GM21447 (cell line): ENCODE measurements at regions not wholly inside any gene's neighbourhood (a gene's known extent, or its start where the extent isn't known, plus 50 kb on each side); places are given as distances from the start of the nearest gene placed in this dataset.
"Not testable (repeated sequence)": the region's sequence is repeated elsewhere in the genome, so short reads cannot be mapped to it uniquely, and the experiment has no call there.

Experiments used
- ATAC-seq: cut with Tn5 transposase; IDR thresholded peaks from one replicate; pipeline ENCODE4 v1.9.1; 2021; ENCODE audit not compliant: unreplicated experiment

DNA sequence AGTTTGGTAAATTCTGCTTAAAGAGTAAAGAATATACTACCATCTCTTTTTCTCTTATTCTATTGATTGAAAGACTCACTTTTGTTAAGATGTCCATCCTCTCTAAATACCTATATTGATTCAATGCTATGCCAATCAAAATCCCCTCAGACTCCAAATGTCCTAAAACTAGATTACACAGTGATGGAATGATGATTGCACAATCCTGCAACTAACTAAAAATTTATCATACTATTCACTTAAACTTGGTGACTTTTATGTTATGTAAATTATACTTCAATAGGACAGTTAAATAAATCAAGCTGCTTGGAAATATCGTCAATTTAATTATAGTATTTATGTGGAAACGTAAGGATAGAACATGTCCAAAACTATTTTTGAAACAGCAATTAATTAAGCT, 2765.1 kb upstream of the PCDH20 start:
- ATAC-seq: no peak

DNA sequence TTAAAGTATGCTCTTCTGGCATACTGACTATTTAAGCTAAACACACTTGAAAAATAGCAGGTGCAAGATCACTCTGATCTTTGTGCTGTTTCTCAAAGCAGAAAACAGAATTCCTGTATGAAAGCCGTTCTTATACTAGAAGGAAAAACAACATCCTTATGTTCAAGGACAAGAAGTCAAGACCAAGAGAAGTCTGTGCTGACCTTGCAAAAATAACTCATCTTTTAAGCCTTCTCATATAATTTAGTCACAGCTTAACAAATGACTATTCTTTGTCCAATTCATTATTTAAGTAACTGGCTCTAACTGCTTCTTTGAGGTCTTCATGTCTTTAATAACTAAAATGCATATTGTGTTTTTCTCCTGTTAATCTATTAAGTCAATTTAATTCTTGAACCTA, 2750.2 kb upstream of the PCDH20 start:
- no peak for ATAC-seq

DNA sequence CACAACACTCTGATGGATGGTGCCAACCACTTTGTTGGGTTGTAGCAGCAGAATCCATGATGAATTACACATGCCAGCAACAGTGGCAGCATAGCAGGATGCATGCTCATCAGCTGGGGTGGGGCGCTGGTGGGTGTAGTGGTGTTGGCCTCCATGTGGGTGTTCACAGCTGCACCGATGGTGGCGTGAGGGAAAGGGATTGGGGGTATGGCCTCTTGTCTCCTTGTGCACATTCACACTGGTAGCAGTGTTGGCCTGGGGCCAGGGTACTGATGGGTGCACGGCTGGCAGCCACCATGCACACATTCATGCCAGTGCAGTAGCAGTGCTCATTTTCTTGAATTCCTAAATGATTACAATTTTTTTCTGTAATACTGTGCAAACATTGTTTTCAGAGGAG, 2748.8 kb upstream of the PCDH20 start:
- no peak for ATAC-seq

DNA sequence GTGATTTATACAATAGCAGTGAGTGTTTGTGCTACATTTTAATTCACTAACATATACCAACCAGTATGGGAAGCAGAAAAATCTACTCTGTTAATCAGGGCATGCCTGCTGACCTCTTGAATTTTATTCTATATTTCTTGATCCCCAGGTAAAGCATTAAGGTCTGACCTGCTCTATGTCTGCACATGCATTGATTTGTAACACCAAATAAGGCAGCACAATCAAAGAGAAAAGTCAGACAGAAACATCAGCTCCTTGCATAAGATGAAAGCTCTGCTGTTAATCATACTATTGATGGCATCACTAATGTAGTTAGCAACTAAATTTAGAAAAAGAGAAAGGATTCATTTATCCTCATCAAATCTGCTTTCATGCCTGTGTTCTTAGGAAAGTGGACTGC, 2744.8 kb upstream of the PCDH20 start:
- ATAC-seq: no peak

DNA sequence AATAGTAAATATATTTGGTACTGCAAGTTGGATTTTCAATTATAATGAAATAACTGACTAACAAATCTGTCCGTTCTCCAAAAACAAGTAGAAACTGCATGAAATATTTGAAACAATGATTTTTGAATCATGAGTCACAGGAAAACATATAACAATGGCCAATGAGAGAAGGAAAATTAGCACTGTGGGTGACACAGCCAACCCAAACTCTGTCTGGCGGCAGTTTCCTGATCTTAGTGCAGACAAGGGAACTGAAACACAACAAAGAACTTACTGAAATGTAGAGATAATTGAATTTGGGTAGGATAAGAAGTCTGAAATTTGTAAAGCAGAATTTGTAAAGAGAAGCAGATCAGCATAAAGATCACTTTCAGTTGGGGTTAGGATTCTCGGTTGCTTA, 2743.3 kb upstream of the PCDH20 start:
- no peak for ATAC-seq

DNA sequence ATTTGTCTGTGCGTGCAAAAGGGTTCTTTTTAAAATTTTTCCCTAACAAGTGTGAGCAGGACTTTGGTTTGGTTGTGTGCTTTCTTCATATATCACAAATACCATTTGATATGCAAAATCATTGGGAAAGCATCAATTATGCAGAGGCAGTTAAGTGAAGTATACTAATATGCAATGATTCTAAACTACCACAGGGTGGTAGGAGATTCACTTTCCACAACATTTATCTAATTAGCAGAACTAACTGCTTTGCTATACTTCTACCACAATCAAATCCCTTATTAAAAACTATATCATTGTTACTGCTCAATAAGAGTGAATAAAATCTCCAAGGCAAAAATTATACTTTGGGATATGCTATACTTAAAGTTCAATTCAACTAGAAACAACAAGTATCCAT, 2738.9 kb upstream of the PCDH20 start:
- ATAC-seq: no peak

DNA sequence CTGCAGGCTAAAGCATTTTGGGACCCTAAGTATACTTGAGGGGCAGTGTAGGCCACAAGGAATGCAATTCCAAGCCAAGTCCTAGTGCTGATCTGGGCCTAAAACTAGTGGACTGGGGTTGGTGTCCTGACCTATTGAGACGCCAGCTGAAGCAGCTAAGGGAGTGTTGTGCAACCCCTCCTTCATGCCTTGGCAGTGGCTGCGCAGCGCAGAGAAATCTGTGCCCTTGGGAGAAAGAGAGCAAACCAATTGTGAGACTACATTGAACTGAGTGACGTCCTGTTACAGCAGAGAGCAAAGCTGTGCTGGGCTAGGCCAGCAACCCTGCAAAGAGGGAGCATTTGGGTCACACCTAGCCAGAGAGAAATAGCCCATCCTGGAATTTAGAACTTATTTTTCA, 2715.0 kb upstream of the PCDH20 start:
- no peak for ATAC-seq

DNA sequence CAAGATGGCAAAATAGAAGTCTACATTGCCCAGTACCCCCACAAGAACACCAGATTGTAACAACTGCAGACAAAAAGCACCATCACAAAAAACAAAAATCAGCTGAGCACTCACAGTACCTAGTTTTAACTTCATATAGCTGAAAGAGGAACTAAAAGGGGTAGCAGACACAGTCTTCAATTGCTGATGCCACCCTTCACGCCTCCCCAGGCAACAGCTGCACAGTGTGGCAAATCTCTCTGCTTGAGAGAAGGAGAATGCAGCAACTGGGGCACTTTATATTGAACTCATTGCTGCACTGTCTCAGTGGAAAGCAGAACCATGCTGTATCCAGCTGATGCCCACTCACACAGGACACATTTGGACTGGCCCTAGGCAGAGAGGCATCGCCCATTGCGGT, 2714.5 kb upstream of the PCDH20 start:
- ATAC-seq: no peak

DNA sequence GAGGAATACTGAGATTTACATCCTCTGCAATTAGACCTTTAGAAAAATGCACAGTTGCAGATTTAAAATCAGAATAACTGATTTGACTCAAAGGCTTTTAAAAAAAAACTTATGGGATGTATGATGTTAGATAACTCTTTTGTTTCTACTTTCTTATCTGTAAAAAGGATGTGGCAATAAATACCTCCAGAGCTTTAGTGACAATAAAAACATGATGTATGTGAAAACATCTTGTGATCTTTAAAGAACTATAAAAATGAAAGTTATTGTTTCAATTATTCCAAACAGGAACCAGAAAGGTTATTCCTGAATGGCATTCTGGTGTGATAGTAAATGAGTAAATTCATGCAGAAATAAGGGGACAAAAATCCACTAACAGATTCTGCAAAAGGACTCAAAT, 2712.2 kb upstream of the PCDH20 start:
- no peak for ATAC-seq

DNA sequence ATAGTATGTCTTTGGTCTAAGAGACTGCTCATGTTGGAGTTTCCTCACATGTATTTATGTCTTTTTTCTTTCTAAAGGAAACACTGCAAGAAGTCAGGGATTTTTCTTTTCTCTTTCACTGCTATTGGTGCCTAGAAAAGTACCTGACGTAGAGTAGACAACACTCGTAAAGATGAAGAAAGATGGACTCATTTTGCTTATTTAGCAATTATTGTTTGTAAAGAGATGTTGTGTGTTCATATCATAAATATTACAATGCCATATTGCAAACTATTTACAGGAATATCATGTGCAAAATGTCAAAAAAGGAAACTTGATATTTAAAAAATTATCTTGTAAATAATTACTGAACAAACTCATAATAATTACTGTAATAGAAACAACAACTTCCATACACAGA, 2711.5 kb upstream of the PCDH20 start:
- ATAC-seq: no peak

DNA sequence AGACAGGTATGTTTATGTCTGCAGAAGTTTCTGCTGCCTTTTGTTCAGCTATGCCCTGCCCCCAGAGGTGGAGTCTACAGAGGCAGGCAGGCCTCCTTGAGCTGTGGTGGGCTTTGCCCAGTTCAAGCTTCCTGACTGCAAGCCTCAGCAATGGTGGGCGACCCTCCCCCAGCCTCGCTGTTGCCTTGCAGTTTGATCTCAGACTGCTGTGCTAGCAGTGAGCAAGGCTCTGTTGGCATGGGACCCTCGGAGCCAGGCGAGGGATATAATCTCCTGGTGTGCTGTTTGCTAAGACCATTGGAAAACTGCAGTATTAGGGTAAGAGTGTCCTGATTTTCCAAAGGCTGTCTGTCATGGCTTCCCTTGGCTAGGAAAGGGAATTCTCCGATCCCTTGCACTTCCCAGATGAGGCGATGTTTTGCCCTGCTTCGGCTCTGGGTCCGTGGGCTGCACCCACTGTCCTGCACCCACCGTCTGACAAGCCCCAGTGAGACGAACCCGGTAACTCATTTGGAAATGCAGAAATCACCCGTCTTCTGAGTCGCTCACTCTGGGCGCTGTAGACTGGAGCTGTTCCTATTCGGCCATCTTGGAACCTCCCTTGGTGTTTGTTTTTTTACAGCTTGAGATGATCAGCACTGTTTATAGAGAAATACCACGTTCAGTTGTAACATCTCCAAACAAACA, 2705.5 kb upstream of the PCDH20 start:
- ATAC-seq: not testable (repeated sequence)

DNA sequence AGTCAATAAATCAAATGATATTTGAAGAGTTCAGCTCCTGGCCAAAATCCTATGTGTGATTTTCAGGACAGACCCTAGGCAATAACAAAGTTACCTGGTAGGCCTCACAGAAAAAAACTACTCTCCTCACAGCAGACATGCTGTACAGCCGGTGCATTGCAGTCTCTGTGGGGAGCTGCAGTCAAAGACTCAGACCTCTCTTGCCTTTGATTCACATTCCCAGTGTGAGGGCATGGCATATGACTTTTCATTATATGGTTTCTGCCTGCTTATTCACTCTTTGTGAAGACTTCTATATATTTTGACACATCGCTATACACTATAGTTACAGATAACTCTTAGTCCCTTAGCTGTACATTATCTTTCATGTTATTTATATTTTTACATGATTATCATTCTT, 2684.3 kb upstream of the PCDH20 start:
- ATAC-seq: no peak

DNA sequence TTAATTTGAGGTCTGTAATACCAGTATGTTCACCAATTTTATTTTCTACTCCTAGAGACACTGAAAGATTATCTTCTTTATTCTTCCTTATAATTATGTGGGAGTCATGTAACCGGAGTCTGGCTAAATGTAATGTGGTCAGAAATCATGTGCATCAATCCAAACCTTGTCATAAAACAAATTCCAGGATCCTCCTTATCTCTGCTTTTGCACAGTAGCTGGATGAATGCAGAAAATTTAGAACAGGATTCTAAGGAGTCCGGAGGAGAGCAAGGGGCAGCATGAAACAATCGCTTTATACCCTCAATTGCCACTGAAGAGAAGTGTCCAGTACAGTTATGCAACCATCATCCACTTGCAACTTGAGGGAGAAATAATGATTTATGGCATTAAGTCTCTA, 2674.7 kb upstream of the PCDH20 start:
- no peak for ATAC-seq

DNA sequence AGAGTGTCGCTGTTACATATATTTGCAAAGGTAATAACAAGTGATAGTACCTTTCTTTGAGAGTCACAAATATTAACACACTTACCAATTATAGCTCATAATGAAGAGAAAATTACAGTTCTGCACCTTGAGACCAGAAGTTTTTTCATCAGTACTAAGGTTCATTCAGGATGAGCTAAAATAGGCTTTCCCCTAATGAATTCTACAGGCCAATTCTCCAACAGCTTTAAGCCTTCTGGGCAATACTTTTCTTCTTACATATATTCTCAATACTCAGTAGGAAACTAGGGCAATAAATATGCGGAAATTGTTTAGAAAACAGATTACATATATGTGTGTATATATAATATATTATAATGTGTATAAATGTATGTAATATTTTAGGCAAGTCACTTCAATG, 2672.8 kb upstream of the PCDH20 start:
- no peak for ATAC-seq

DNA sequence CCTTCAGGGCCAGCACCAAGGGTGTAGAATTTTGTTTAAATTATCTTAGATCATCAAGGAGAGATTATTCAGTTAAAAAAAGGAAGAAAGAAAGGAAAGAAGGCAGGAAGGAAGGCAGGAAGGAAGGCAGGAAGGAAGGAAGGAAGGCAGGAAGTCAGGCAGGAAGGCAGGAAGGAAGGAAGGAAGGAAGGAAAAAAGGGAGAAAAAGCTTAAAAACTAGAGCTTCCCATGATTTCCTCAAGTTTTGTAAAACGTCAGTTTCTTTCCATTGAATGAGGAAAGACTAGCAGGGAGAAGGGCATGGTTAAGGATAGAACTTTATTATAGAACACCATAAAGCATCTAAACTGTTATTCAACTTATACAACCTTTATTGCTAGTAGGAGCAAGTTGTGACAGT, 2672.0 kb upstream of the PCDH20 start:
- no peak for ATAC-seq

DNA sequence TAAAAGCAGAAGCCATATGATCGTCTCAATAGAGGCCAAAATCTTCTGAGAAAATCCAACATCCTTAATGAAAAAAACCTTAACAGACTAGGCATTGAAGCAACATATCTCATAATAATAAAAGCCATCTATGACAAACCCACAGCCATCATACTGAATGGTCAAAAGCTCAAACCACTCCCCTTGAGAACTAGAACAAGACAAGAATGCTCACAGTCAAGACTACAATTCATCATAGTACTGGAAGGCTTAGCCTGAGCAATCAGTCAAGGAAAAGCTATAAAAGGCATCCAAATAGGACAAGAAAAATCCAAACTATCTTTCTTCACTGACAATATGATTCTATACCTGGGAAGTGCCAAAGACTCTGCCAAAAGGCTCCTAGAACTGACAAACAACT, 2668.2 kb upstream of the PCDH20 start:
- ATAC-seq: no peak

DNA sequence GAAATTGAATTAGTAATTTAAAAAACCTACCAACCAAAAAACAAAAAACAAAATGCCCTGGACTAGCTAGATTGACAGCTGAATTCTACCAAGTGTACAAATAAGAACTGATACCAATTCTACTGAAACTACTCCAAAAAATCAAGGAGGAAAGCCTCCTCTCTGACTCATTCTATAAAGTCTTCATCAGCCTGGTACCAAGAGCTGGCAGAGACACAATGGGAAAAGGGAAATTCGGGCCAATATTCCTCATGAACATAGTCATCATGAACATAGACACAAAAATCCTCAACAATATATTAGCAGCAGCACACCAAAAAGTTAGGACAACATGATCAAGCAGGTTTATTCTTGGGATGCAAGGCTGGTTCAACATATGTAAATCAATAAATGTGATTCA, 2667.7 kb upstream of the PCDH20 start:
- ATAC-seq: no peak

DNA sequence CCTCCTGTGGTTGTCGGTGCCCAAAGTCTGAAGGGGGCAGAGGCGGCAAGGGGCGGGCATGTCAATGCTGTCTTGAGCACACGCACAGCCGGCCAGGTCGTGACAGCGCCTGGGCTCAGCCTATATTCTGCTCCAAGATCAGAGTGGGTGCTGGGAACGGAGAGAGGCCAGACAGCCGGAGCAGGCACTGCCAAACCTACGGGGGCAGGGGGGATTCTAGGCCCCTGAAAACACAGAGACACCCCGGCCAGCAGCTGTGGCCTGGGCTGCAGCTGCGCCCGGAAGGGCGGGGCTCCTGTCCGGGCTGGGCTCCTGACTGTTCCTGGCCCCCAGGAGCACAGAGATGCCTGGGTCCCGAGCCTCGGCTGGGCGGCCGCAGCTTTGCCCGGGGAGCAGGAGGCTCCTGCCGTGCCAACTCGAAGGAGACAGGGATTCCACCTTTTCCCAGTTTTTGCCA, 2662.9 kb upstream of the PCDH20 start:
- ATAC-seq: no peak

DNA sequence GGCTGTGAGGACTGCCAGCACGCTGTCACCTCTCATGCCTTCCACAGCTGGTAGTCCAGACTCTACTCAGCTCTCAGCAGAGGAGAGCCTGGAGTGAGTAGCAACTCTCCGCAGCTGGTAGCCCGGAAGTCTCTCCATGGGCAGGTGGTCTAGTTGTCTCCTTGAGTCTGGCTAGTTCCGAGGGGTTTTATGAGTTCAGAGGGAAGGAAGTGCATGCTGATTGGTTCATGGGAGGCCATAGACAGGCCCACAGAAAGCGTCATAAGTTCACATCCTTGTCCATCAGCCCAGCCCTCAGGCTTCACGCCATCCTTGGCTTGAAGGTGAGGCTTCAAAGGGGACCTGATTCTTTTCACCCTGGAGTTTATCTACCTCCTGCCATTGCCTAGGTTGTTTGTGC, 2662.4 kb upstream of the PCDH20 start:
- no peak for ATAC-seq

DNA sequence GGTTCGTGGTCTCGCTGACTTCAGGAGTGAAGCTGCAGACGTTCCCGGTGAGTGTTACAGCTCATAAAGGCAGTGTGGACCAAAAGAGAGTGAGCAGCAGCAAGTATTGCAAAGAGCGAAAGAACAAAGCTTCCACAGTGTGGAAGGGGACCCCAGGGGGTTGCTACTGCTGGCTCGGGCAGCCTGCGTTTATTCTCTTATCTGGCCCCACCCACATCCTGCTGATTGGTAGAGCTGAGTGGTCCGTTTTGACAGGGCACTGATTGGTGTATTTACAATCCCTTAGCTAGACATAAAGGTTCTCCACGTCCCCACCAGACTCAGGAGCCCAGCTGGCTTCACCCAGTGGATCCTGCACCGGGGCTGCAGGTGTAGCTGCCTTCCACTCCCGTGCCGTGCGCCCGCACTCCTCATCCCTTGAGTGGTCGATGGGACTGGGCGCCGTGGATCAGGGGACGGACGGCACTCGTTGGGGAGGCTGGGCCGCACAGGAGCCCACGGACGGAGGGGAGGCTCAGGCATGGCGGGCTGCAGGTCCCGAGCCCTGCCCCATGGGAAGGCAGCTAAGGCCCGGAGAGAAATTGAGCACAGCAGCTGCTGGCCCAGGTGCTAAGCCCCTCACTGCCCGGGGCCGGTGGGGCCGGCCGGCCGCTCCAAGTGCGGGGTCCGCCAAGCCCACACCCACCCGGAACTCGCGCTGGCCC, 2661.6 kb upstream of the PCDH20 start:
- ATAC-seq: not testable (repeated sequence)

DNA sequence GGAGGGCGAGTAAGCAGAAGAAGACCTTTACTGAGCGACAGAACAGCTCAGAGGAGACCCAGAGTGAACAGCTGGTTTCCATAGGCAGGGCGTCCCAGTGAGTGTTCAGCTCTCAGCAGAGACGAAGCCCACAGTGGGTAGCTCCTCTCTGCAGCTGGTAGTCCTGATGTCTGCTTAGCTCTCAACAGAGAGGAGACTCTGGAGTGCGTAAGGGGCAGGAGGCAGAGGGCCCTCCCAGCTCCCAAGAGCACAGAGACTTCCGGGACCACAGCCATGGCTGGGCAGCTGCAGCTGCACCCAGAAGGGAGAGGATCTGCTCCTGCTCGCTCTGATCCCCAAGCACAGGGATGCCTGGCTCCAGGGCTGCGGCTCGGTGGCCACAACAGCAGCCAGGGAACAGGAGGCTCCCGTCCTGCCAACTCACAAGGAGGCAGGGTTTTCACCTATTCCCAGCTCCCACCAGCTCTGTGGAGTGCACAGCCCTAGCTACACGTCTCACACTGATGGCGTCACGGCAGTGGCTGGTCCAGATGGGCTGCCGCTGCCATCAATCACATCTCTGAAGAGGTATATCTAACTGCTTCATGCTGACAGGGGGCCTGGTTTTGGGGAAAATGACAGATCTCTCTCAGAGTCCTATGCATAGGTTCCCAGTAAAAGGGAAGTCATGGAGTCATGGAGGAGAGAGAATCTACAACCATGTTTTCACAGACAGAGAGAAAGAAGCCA, 2660.1 kb upstream of the PCDH20 start:
- no peak for ATAC-seq

DNA sequence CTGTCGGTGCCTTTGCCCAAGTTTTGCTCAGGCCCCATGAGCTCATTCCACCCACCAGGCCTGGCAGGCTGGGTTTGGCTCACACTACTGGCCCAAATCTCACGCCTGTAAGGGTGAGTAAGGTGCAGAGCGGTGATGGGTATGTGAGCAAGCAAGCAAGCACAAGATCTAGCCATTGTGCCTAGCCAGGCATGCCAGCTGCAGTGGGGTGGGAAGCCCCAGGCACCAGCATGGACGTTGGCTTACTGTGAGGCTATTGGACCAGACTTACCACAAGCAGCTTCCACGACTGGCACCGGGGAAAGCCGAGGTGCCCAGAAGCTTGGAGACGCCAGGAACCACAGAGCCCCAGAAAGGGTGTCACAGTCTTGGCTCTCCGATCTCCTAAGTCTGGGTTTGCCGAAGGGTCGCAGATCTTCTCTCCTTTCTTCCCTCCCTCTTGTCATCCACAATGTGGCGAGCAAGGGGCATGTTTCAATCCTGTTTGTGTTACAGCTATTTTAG, 2659.4 kb upstream of the PCDH20 start:
- no peak for ATAC-seq
